ENCODE measurements at regions not wholly inside any gene's neighbourhood (a gene's known extent, or its start where the extent isn't known, plus 50 kb on each side); places are given as distances from the start of the nearest gene placed in this dataset.

GRCh38 chr15:30816430-30816829 lies 87.3 kb upstream of the FAN1 start:
- TF ChIP-seq CTCF (tag by site-specific recombination; IDR thresholded peaks at IDR 0.05) = no peak
- TF ChIP-seq ELK4 (IDR thresholded peaks at IDR 0.05; ENCODE audit: borderline replicate concordance, low read depth, low read length) = no peak
- TF ChIP-seq ZNF133 (tag by site-specific recombination; IDR thresholded peaks at IDR 0.05) = no peak
- TF ChIP-seq PATZ1 (tag by site-specific recombination; IDR thresholded peaks at IDR 0.05) = no peak
